ENCODE measurements at regions not wholly inside any gene's neighbourhood (a gene's known extent, or its start where the extent isn't known, plus 50 kb on each side); places are given as distances from the start of the nearest gene placed in this dataset.

- no peak overlapping the region for H3K27ac Mint-ChIP-seq
- H3K9me3 Mint-ChIP-seq, result no peaks in the 10 kb centered on the region
- H3K4me3 Mint-ChIP-seq, result no peak overlapping the region
- no peaks in the 10 kb centered on the region for H3K4me1 Mint-ChIP-seq (ENCODE audit: low read depth)
- ChIA-PET CTCF (interaction anchor here (0.5 kb wide), 1 partner anchor 25 kb away, joined by 3 read pairs; no protein-coding TSS in a partner anchor), POLR2A (no interaction called here)
- intact Hi-C loops (cut with micrococcal nuclease), result no loop called here
- ATAC-seq, result no peak
- H3K36me3 Mint-ChIP-seq (ENCODE audit: low read depth), result no peaks in the 10 kb centered on the region
- TF ChIP-seq CTCF (IDR thresholded peaks at IDR 0.05), result peak; percentile 57
- H3K27me3 Mint-ChIP-seq, result peaks cover 7% of the 10 kb centered on the region
- no peak for DNase-seq
Measured at GRCh38 chr11:81756864-81757595, 976.6 kb downstream of the FAM181B start.

GRCh38 chr11:81749245-81749644, 984.4 kb downstream of the FAM181B start:
- ChIA-PET CTCF (no interaction called here), POLR2A (no interaction called here)
- H3K4me1 Mint-ChIP-seq (ENCODE audit: low read depth), result peaks cover 4% of the 10 kb centered on the region
- no peaks in the 10 kb centered on the region for H3K9me3 Mint-ChIP-seq
- no peak for TF ChIP-seq CTCF (IDR thresholded peaks at IDR 0.05)
- DNase-seq (no peak), ATAC-seq (peak; percentile 87)
- H3K27me3 Mint-ChIP-seq, result peaks cover 7% of the 10 kb centered on the region
- intact Hi-C loops (cut with micrococcal nuclease), result no loop called here
- no peak overlapping the region for H3K27ac Mint-ChIP-seq
- no peaks in the 10 kb centered on the region for H3K36me3 Mint-ChIP-seq (ENCODE audit: low read depth)
- no peak overlapping the region for H3K4me3 Mint-ChIP-seq

GRCh38 chr11:81744336-81745116, 989.1 kb downstream of the FAM181B start:
- Mint-ChIP-seq H3K4me1 (ENCODE audit: low read depth) (peaks cover 4% of the 10 kb centered on the region), H3K4me3 (no peak overlapping the region), H3K27ac (no peak overlapping the region), H3K27me3 (no peaks in the 10 kb centered on the region), H3K36me3 (ENCODE audit: low read depth) (no peaks in the 10 kb centered on the region), H3K9me3 (no peaks in the 10 kb centered on the region)
- no peak for DNase-seq
- POLR2A ChIA-PET, result interaction anchor here (0.6 kb wide), 1 partner anchor 170 kb away, joined by 3 read pairs; no protein-coding TSS in a partner anchor
- intact Hi-C loops (cut with micrococcal nuclease), result no loop called here
- no peak for TF ChIP-seq CTCF (IDR thresholded peaks at IDR 0.05)
- no peak for ATAC-seq
- CTCF ChIA-PET, result interaction anchor here (1.0 kb wide), 1 partner anchor 484 kb away, joined by 3 read pairs; no protein-coding TSS in a partner anchor

GRCh38 chr11:81725701-81726100, 1008.0 kb downstream of the FAM181B start:
- intact Hi-C loops (cut with micrococcal nuclease), result no loop called here
- POLR2A ChIA-PET, result no interaction called here

More at GRCh38 chr11:81725701-81726100, 1008.0 kb downstream of the FAM181B start:
- Mint-ChIP-seq H3K27me3 (no peaks in the 10 kb centered on the region), H3K4me3 (no peak overlapping the region), H3K36me3 (ENCODE audit: low read depth) (peaks cover 2% of the 10 kb centered on the region), H3K27ac (no peak overlapping the region), H3K4me1 (ENCODE audit: low read depth) (no peaks in the 10 kb centered on the region), H3K9me3 (peaks cover 9% of the 10 kb centered on the region)
- ATAC-seq (no peak), DNase-seq (no peak)
- CTCF ChIA-PET, result no interaction called here
- no peak for TF ChIP-seq CTCF (IDR thresholded peaks at IDR 0.05)
